Esophagus muscularis mucosa (tissue), 4 donors: ENCODE measurements at regions not wholly inside any gene's neighbourhood (a gene's known extent, or its start where the extent isn't known, plus 50 kb on each side); places are given as distances from the start of the nearest gene placed in this dataset.

Source experiments
- DNase-seq: peaks from one replicate; pipeline ENCODE4 v3.0.0-alpha.2; 2017; ENCODE audit errors: extremely low spot score
- H3K27ac ChIP-seq, 4 donors: fragments of 200-600 bp; sonication (generic); replicated peaks in 1 of 4; 1 replicate in 3 of 4; 2 replicates in 1 of 4; pipeline ENCODE4 v1.5.1; 2016 to 2019; ENCODE audit warnings: mild to moderate bottlenecking in 1 of 4
- H3K27me3 ChIP-seq, 4 donors: fragments of 200-600 bp; sonication (generic); one replicate each; pipeline versions ENCODE4 v1.5.1 to v1.6.0; 2016 to 2019
- H3K36me3 ChIP-seq, 4 donors: fragments of 200-600 bp; sonication (generic); one replicate each; pipeline ENCODE4 v1.5.1; 2016 to 2019
- H3K4me1 ChIP-seq, 4 donors: fragments of 200-600 bp; sonication (generic); one replicate each; pipeline ENCODE4 v1.5.1; 2016 to 2019
- H3K4me3 ChIP-seq, 4 donors: fragments of 200-600 bp; sonication (generic); 1 replicate in 2 of 4; 2 replicates in 2 of 4; pipeline ENCODE4 v1.5.1; 2016 to 2019; ENCODE audit warnings: mild to moderate bottlenecking in 4 of 4, moderate library complexity in 1 of 4
- H3K9me3 ChIP-seq, 4 donors: fragments of 200-600 bp; sonication (generic); 1 replicate in 3 of 4; 2 replicates in 1 of 4; pipeline ENCODE4 v1.5.1; 2016 to 2019
- CTCF ChIP-seq, 3 experiments: fragments of 200-600 bp in 2 of 3; fragments of 450-650 bp in 1 of 3; sonication (generic) in 2 of 3; IDR thresholded peaks; one replicate each; pipeline ENCODE4 v1.5.1; 2017 to 2019; ENCODE audit warnings: antibody characterized with exemption in 3 of 3, mild to moderate bottlenecking in 2 of 3, moderate library complexity in 1 of 3
- EP300 ChIP-seq: sonication (generic); formaldehyde crosslinking; IDR thresholded peaks from one replicate; pipeline ENCODE4 v1.6.1; 2017; ENCODE audit warnings: antibody characterized with exemption
- POLR2A ChIP-seq: fragments of 450-650 bp; IDR thresholded peaks from one replicate; pipeline ENCODE4 v1.6.1; 2017; ENCODE audit warnings: antibody characterized with exemption, moderate library complexity, mild to moderate bottlenecking, low read depth
- POLR2AphosphoS5 ChIP-seq, 2 donors: sonication (generic); formaldehyde crosslinking; IDR thresholded peaks; one replicate each; pipeline ENCODE4 v1.6.1; 2017; ENCODE audit warnings: antibody characterized with exemption in 2 of 2
- WGBS: methylation state at CpG from one replicate; pipeline ENCODE4 v1.1.5; 2018; 5-methylcytosine and 5-hydroxymethylcytosine counted together
- intact Hi-C: fragments of 100-400 bp; cut with DNase I; formaldehyde crosslinking; loops from one replicate; pipeline ENCODE4 v1.15.1; 2023

GRCh38 chr13:97559030-97559429 is 125.1 kb downstream of the RAP2A start:
- WGBS = 88% methylated on average over 2 of the region's 2 CpGs
- no peak overlapping the region for H3K4me3 ChIP-seq
- no peaks in the 10 kb centered on the region for H3K27me3 ChIP-seq
- TF ChIP-seq POLR2AphosphoS5 (IDR thresholded peaks at IDR 0.05) = no peak
- no peak for TF ChIP-seq EP300
- TF ChIP-seq POLR2A = no peak
- no peak for TF ChIP-seq CTCF (IDR thresholded peaks at IDR 0.05)
- no peaks in the 10 kb centered on the region for H3K36me3 ChIP-seq
- H3K4me1 ChIP-seq = no peaks in the 10 kb centered on the region
- H3K9me3 ChIP-seq = no peaks in the 10 kb centered on the region
- no peak for DNase-seq
- intact Hi-C loops = no loop called here
- H3K27ac ChIP-seq = no peak overlapping the region

DNA sequence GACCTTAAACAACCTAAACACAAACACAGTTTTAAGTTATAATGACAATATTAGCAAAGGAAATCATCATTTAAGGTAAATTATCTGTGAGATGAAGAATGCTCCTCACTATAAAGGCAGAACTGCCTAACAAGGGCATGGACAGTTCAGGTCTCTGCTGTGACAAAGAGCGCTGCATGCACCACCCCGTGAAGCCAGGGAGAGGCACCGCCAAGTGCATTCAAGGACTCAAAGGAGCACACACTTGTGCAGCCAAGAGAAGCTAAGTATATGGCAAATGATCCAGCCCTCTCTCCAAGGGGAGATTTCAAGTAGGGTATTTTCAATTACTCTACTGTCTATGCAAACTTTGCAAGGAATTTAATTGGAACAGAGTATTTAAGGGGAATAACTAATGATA is 126.0 kb downstream of the RAP2A start:
- WGBS = 89% methylated on average over 3 of the region's 3 CpGs
- intact Hi-C loops = no loop called here
- H3K27ac ChIP-seq = no peak overlapping the region
- no peaks in the 10 kb centered on the region for H3K9me3 ChIP-seq
- no peaks in the 10 kb centered on the region for H3K4me1 ChIP-seq
- no peak for TF ChIP-seq POLR2AphosphoS5 (IDR thresholded peaks at IDR 0.05)
- TF ChIP-seq CTCF (IDR thresholded peaks at IDR 0.05) = no peak
- TF ChIP-seq EP300 = no peak
- TF ChIP-seq POLR2A = no peak
- no peaks in the 10 kb centered on the region for H3K36me3 ChIP-seq
- DNase-seq = no peak
- no peak overlapping the region for H3K4me3 ChIP-seq
- H3K27me3 ChIP-seq = no peaks in the 10 kb centered on the region

DNA sequence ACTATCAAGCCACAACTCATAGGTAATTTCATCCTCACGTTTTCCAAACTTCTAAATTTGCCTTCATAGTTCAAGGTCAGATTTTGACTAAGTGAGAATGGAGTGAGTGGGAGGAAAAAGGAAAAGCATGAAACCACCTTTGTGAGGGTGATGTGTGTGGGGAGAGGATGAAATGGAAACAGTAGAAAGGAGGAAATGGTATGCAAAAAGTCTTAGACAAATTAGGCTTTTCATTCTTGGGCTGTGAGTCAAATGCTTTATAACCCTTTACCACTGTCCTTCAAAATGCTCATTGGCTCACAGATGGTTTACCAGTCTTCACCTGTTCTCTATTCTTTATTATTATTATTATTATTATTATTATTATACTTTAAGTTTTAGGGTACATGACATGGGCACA is 127.2 kb downstream of the RAP2A start:
- intact Hi-C loops = no loop called here
- Histone ChIP-seq H3K27me3 (no peaks in the 10 kb centered on the region), H3K4me3 (no peak overlapping the region), H3K36me3 (no peaks in the 10 kb centered on the region), H3K9me3 (no peaks in the 10 kb centered on the region), H3K27ac (no peak overlapping the region), H3K4me1 (no peaks in the 10 kb centered on the region)
- no peak for DNase-seq
- WGBS = 55% methylated on average over 1 of the region's 1 CpG
- TF ChIP-seq POLR2A (no peak), CTCF (IDR thresholded peaks at IDR 0.05) (no peak), POLR2AphosphoS5 (IDR thresholded peaks at IDR 0.05) (no peak), EP300 (no peak)

- Histone ChIP-seq H3K9me3 (no peaks in the 10 kb centered on the region), H3K4me3 (no peak overlapping the region), H3K4me1 (no peaks in the 10 kb centered on the region), H3K27ac (no peak overlapping the region), H3K36me3 (no peaks in the 10 kb centered on the region), H3K27me3 (peaks cover 0 to 5% (median 0%) of the 10 kb centered on the region in 4 donors)
- 76% methylated on average over 1 of the region's 1 CpG for WGBS
- DNase-seq = no peak
- TF ChIP-seq CTCF (IDR thresholded peaks at IDR 0.05) (no peak), POLR2A (no peak), POLR2AphosphoS5 (IDR thresholded peaks at IDR 0.05) (no peak), EP300 (no peak)
- intact Hi-C loops = no loop called here
These were observed 129.0 kb downstream of the RAP2A start for GRCh38 chr13:97562962-97563361.

- WGBS = 80% methylated on average over 5 of the region's 5 CpGs
- peaks cover 0 to 6% (median 0%) of the 10 kb centered on the region in 4 donors for H3K27me3 ChIP-seq
- no peak overlapping the region for H3K4me3 ChIP-seq
- H3K4me1 ChIP-seq = no peaks in the 10 kb centered on the region
- H3K27ac ChIP-seq = no peak overlapping the region
- DNase-seq = no peak
- H3K36me3 ChIP-seq = no peaks in the 10 kb centered on the region
- no peak for TF ChIP-seq POLR2AphosphoS5 (IDR thresholded peaks at IDR 0.05)
- no peak for TF ChIP-seq CTCF (IDR thresholded peaks at IDR 0.05)
- no peak for TF ChIP-seq EP300
- TF ChIP-seq POLR2A = no peak
- intact Hi-C loops = no loop called here
- H3K9me3 ChIP-seq = no peaks in the 10 kb centered on the region
These were observed 131.0 kb downstream of the RAP2A start for GRCh38 chr13:97564956-97565355.
